HEK293 (cell line): ENCODE measurements at regions not wholly inside any gene's neighbourhood (a gene's known extent, or its start where the extent isn't known, plus 50 kb on each side); places are given as distances from the start of the nearest gene placed in this dataset.

ENCODE experiments used
- CTCF ChIA-PET: fragments of 350-600 bp; formaldehyde crosslinking; extraction: SDS; loops from one replicate; lab custom pipeline; 2021; ENCODE audit warnings: antibody characterized with exemption; lab: Yijun Ruan, JAX
- POLR2A ChIA-PET: fragments of 300-600 bp; formaldehyde crosslinking; extraction: SDS; loops from one replicate; lab custom pipeline; 2020; ENCODE audit warnings: antibody characterized with exemption, inconsistent platforms; lab: Yijun Ruan, JAX
- H3K27ac ChIP-seq: fragments of 200-500 bp; sonication (Bioruptor generic); 2 replicates; pipeline ENCODE4 v1.5.1; 2014; ENCODE audit warnings: low read depth, low read length, control low read depth, inconsistent platforms; ENCODE audit errors: extremely low read depth
- H3K36me3 ChIP-seq, 2 experiments: fragments of 200-500 bp in 1 of 2; sonication (Bioruptor generic) in 1 of 2; 1 replicate in 1 of 2; 2 replicates in 1 of 2; pipeline ENCODE4 v1.5.1; 2014 to 2017; ENCODE audit warnings: inconsistent platforms in 2 of 2, low read length in 2 of 2; ENCODE audit not compliant: control insufficient read depth in 2 of 2, insufficient read depth in 1 of 2
- H3K4me1 ChIP-seq: fragments of 200-500 bp; sonication (Bioruptor generic); 2 replicates; pipeline ENCODE4 v1.5.1; 2014; ENCODE audit warnings: mild to moderate bottlenecking, low read length, inconsistent platforms; ENCODE audit not compliant: control insufficient read depth, insufficient read depth
- H3K4me3 ChIP-seq: 2 replicates; pipeline ENCODE4 v1.5.1; 2011; ENCODE audit warnings: low read depth, mild to moderate bottlenecking, control low read depth, low read length, moderate library complexity
- H3K9me3 ChIP-seq: fragments of 200-500 bp; sonication (Bioruptor generic); 2 replicates; pipeline ENCODE4 v1.5.1; 2014; ENCODE audit warnings: low read depth, low read length, inconsistent platforms; ENCODE audit not compliant: control insufficient read depth, insufficient read depth
- KLF10 ChIP-seq: fragments of 450-650 bp; IDR thresholded peaks from 2 replicates; pipeline ENCODE4 v1.5.1; 2018; ENCODE audit warnings: missing biosample characterization, mild to moderate bottlenecking, missing genetic modification characterization
- KLF8 ChIP-seq: fragments of 450-650 bp; formaldehyde crosslinking; IDR thresholded peaks from 2 replicates; pipeline ENCODE4 v1.5.1; 2016; ENCODE audit warnings: missing biosample characterization, missing genetic modification characterization
- MYNN ChIP-seq: fragments of 450-650 bp; formaldehyde crosslinking; IDR thresholded peaks from 2 replicates; pipeline ENCODE4 v1.5.1; 2016; ENCODE audit warnings: missing biosample characterization, missing genetic modification characterization, borderline replicate concordance
- RBAK ChIP-seq: fragments of 450-650 bp; formaldehyde crosslinking; IDR thresholded peaks from 2 replicates; pipeline ENCODE4 v1.5.1; 2016; ENCODE audit warnings: missing biosample characterization, missing genetic modification characterization
- SETDB1 ChIP-seq: IDR thresholded peaks from one replicate; pipeline ENCODE4 v1.6.1; 2017; ENCODE audit warnings: mild to moderate bottlenecking, low read length, moderate library complexity, mixed read lengths; ENCODE audit not compliant: insufficient read length
- ZBTB8A ChIP-seq: fragments of 450-650 bp; formaldehyde crosslinking; IDR thresholded peaks from 2 replicates; pipeline ENCODE4 v1.5.1; 2016; ENCODE audit warnings: missing biosample characterization, missing genetic modification characterization
- ZNF10 ChIP-seq: fragments of 450-650 bp; formaldehyde crosslinking; IDR thresholded peaks from 2 replicates; pipeline ENCODE4 v1.5.1; 2017; ENCODE audit warnings: missing biosample characterization, missing genetic modification characterization
- ZNF132 ChIP-seq: fragments of 450-650 bp; formaldehyde crosslinking; IDR thresholded peaks from 2 replicates; pipeline ENCODE4 v1.5.1; 2017; ENCODE audit warnings: missing biosample characterization, missing genetic modification characterization, borderline replicate concordance
- ZNF221 ChIP-seq: fragments of 450-650 bp; formaldehyde crosslinking; IDR thresholded peaks from 2 replicates; pipeline ENCODE4 v1.5.1; 2017; ENCODE audit warnings: missing biosample characterization, missing genetic modification characterization, borderline replicate concordance
- ZNF24 ChIP-seq: fragments of 450-650 bp; formaldehyde crosslinking; IDR thresholded peaks from 2 replicates; pipeline ENCODE4 v1.5.1; 2016; ENCODE audit warnings: missing biosample characterization, missing genetic modification characterization
- ZNF248 ChIP-seq: fragments of 450-650 bp; formaldehyde crosslinking; IDR thresholded peaks from 2 replicates; pipeline ENCODE4 v1.5.1; 2017; ENCODE audit warnings: missing biosample characterization, missing genetic modification characterization
- ZNF26 ChIP-seq: fragments of 450-650 bp; formaldehyde crosslinking; IDR thresholded peaks from 2 replicates; pipeline ENCODE4 v1.5.1; 2016; ENCODE audit warnings: missing biosample characterization, missing genetic modification characterization
- ZNF311 ChIP-seq: fragments of 450-650 bp; formaldehyde crosslinking; IDR thresholded peaks from 2 replicates; pipeline ENCODE4 v1.5.1; 2017; ENCODE audit warnings: missing biosample characterization, missing genetic modification characterization, borderline replicate concordance
- ZNF324 ChIP-seq: fragments of 450-650 bp; formaldehyde crosslinking; IDR thresholded peaks from 2 replicates; pipeline ENCODE4 v1.5.1; 2016; ENCODE audit warnings: missing biosample characterization, missing genetic modification characterization
- ZNF37A ChIP-seq: fragments of 450-650 bp; IDR thresholded peaks from 2 replicates; pipeline ENCODE4 v1.5.1; 2018; ENCODE audit warnings: missing biosample characterization, missing genetic modification characterization
- ZNF391 ChIP-seq: fragments of 450-650 bp; formaldehyde crosslinking; IDR thresholded peaks from 2 replicates; pipeline ENCODE4 v1.5.1; 2016; ENCODE audit warnings: low read depth, missing biosample characterization, missing genetic modification characterization, borderline replicate concordance
- ZNF549 ChIP-seq: fragments of 450-650 bp; IDR thresholded peaks from 2 replicates; pipeline ENCODE4 v1.5.1; 2018; ENCODE audit warnings: missing biosample characterization, missing genetic modification characterization, mild to moderate bottlenecking, inconsistent platforms, moderate library complexity
- ZNF558 ChIP-seq: fragments of 450-650 bp; formaldehyde crosslinking; IDR thresholded peaks from 2 replicates; pipeline ENCODE4 v1.5.1; 2016; ENCODE audit warnings: missing biosample characterization, missing genetic modification characterization
- ZNF624 ChIP-seq: fragments of 450-650 bp; formaldehyde crosslinking; IDR thresholded peaks from 2 replicates; pipeline ENCODE4 v1.5.1; 2017; ENCODE audit warnings: missing biosample characterization, missing genetic modification characterization
- ZNF76 ChIP-seq: fragments of 450-650 bp; formaldehyde crosslinking; IDR thresholded peaks from 2 replicates; pipeline ENCODE4; 2016; ENCODE audit warnings: low read depth, missing biosample characterization, missing genetic modification characterization, borderline replicate concordance
- ZNF768 ChIP-seq: fragments of 450-650 bp; formaldehyde crosslinking; IDR thresholded peaks from 2 replicates; pipeline ENCODE4 v1.5.1; 2018; ENCODE audit warnings: missing biosample characterization, mild to moderate bottlenecking, missing genetic modification characterization
- ZNF830 ChIP-seq: fragments of 450-650 bp; IDR thresholded peaks from 2 replicates; pipeline ENCODE4 v1.5.0; 2018; ENCODE audit warnings: missing biosample characterization, missing genetic modification characterization, low read depth, mild to moderate bottlenecking, moderate library complexity
- ZSCAN23 ChIP-seq: fragments of 450-650 bp; formaldehyde crosslinking; IDR thresholded peaks from 2 replicates; pipeline ENCODE4 v1.5.1; 2016; ENCODE audit warnings: missing biosample characterization, missing genetic modification characterization
- TF ChIP-seq, protein P1 (sequence below): fragments of 450-650 bp; formaldehyde crosslinking; optimal IDR thresholded peaks from 2 replicates; pipeline ENCODE3; 2016; ENCODE audit warnings: missing biosample characterization, mild to moderate bottlenecking, missing genetic modification characterization
- TF ChIP-seq, protein P2 (sequence below): fragments of 450-650 bp; formaldehyde crosslinking; IDR thresholded peaks from 2 replicates; pipeline ENCODE4 v1.5.1; 2016; ENCODE audit warnings: missing biosample characterization, missing genetic modification characterization, borderline replicate concordance

DNA sequence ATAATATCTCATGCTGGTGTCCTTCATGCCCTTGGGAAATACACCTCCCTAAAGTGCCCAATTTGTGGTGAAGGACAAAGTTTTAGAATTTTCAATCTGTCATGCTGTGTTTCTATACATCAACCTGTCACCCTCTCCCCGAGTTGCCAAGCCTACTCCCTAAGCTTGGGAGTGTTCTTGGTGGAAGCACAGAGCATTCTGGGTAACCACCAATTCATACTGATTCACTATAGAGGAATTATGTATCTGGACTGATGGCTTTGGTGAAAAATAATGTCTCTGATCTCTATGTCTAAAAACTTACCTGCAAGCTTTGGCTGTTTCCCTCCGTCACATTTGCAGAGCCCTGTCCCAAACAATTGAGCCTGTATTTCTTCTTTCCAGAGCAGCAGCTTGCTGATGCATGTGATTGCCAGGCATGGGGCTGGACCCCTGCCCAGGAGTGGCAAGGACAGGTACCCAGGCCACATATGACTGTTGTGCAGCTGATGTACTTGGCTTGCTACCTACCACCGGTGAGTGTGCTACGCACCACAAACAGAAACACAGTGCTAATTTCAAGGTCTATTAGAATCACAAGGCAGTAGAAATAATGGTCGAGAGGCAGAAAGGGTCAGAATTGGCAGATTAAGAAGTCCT lies 202.8 kb upstream of the CITED2 start (continued):
- TF ChIP-seq, protein P1, sequence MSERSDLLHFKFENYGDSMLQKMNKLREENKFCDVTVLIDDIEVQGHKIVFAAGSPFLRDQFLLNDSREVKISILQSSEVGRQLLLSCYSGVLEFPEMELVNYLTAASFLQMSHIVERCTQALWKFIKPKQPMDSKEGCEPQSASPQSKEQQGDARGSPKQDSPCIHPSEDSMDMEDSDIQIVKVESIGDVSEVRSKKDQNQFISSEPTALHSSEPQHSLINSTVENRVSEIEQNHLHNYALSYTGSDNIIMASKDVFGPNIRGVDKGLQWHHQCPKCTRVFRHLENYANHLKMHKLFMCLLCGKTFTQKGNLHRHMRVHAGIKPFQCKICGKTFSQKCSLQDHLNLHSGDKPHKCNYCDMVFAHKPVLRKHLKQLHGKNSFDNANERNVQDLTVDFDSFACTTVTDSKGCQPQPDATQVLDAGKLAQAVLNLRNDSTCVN: no peak

GRCh38 chr6:139572001-139572400 lies 197.6 kb upstream of the CITED2 start:
- ChIA-PET CTCF (interaction anchor here (0.6 kb wide), 2 partner anchors 80 to 967 kb away, joined by 3 to 4 read pairs; no protein-coding TSS in a partner anchor), POLR2A (interaction anchor here (3.1 kb wide), 1 partner anchor 198 kb away, joined by 11 read pairs; the partner anchor contains the start of gene CITED2)
- Histone ChIP-seq H3K9me3 (no peaks in the 10 kb centered on the region), H3K4me1 (peaks cover 4% of the 10 kb centered on the region; the same call in 1 of the 2 replicates), H3K4me3 (no peak overlapping the region), H3K36me3 (no peaks in the 10 kb centered on the region), H3K27ac (no peak overlapping the region)
- no peak for TF ChIP-seq ZNF76 (tag by site-specific recombination)
- no peak for TF ChIP-seq ZBTB8A (tag by site-specific recombination)
- no peak for TF ChIP-seq ZSCAN23 (tag by site-specific recombination)
- TF ChIP-seq ZNF311 (tag by site-specific recombination): no peak
- TF ChIP-seq MYNN (tag by site-specific recombination): no peak
- TF ChIP-seq ZNF10 (tag by site-specific recombination): no peak
- TF ChIP-seq ZNF391 (tag by site-specific recombination): no peak
- no peak for TF ChIP-seq ZNF37A (tag by site-specific recombination)

GRCh38 chr6:139570166-139570565 lies 195.7 kb upstream of the CITED2 start:
- H3K4me1 ChIP-seq: peaks cover 4% of the 10 kb centered on the region; the same call in 1 of the 2 replicates
- no peaks in the 10 kb centered on the region for H3K36me3 ChIP-seq
- no peak for TF ChIP-seq ZNF324 (tag by site-specific recombination)
- TF ChIP-seq, protein P2, sequence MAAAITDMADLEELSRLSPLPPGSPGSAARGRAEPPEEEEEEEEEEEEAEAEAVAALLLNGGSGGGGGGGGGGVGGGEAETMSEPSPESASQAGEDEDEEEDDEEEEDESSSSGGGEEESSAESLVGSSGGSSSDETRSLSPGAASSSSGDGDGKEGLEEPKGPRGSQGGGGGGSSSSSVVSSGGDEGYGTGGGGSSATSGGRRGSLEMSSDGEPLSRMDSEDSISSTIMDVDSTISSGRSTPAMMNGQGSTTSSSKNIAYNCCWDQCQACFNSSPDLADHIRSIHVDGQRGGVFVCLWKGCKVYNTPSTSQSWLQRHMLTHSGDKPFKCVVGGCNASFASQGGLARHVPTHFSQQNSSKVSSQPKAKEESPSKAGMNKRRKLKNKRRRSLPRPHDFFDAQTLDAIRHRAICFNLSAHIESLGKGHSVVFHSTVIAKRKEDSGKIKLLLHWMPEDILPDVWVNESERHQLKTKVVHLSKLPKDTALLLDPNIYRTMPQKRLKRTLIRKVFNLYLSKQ (tag by site-specific recombination): no peak
- no peak for TF ChIP-seq ZNF391 (tag by site-specific recombination)
- no peak for TF ChIP-seq ZNF624 (tag by site-specific recombination)
- no peak for TF ChIP-seq KLF10 (tag by site-specific recombination)
- no peak for TF ChIP-seq ZNF248 (tag by site-specific recombination)
- TF ChIP-seq ZNF24 (tag by site-specific recombination): no peak
- TF ChIP-seq KLF8 (tag by site-specific recombination): no peak
- no peak for TF ChIP-seq SETDB1
- TF ChIP-seq ZNF221 (tag by site-specific recombination): no peak
- TF ChIP-seq ZNF830 (tag by site-specific recombination): no peak
- TF ChIP-seq ZNF26 (tag by site-specific recombination): no peak
- no peak for TF ChIP-seq ZNF768 (tag by site-specific recombination)
- no peak for TF ChIP-seq ZNF549 (tag by site-specific recombination)
- no peak for TF ChIP-seq RBAK (tag by site-specific recombination)
- no peak for TF ChIP-seq ZNF132 (tag by site-specific recombination)
- no peak for TF ChIP-seq ZNF37A (tag by site-specific recombination)
- no peak for TF ChIP-seq ZNF558 (tag by site-specific recombination)
- TF ChIP-seq, all 188 proteins: peak for 0
- H3K9me3 ChIP-seq: no peaks in the 10 kb centered on the region
- ChIA-PET POLR2A (interaction anchor here (0.6 to 3.1 kb wide), 2 partner anchors 196 to 241 kb away, joined by 3 to 11 read pairs; partner anchors contain the start of gene CITED2), CTCF (no interaction called here)
- H3K27ac ChIP-seq: no peak overlapping the region
- no peak overlapping the region for H3K4me3 ChIP-seq
